PFSK-1 (cell line): ENCODE measurements at regions not wholly inside any gene's neighbourhood (a gene's known extent, or its start where the extent isn't known, plus 50 kb on each side); places are given as distances from the start of the nearest gene placed in this dataset.

Experiments
- POLR2AphosphoS5 ChIP-seq: IDR thresholded peaks from 2 replicates; pipeline ENCODE4 v1.6.1; 2012; ENCODE audit warnings: low read depth, mild to moderate bottlenecking, control low read depth, low read length, moderate library complexity
- TAF1 ChIP-seq: IDR thresholded peaks from 2 replicates; pipeline ENCODE4 v1.6.1; 2012; ENCODE audit warnings: low read length, control low read depth, borderline replicate concordance; ENCODE audit not compliant: insufficient read depth
- TF ChIP-seq, protein P1 (sequence below), 2 experiments: IDR thresholded peaks; 2 replicates each; pipeline versions ENCODE4 v1.6.1 to v1.8.0; 2011 to 2012; ENCODE audit warnings: low read depth in 2 of 2, low read length in 2 of 2, control low read depth in 1 of 2, inconsistent platforms in 1 of 2, mild to moderate bottlenecking in 1 of 2, moderate library complexity in 1 of 2; ENCODE audit not compliant: insufficient read depth in 1 of 2

DNA sequence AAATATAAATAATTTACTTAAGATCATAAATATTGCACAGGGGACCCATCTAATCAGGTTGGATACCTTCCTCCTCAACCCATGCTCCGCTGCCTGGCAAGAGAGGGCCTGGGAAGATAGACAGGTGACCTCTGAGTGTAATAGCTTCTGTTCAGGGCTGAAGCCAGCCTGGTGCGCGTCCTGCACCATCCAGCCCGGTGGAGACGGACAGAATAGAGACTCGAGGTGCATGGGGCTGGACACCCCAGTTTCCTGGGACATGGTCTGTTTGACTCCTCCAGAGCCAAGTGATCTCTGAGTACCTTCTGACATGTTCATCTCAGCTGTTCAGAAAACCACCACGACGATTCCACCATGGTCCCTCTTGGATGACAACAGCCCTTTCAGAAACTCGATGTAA is 209.3 kb upstream of the MYT1L start:
- TF ChIP-seq TAF1 (no peak), POLR2AphosphoS5 (no peak)
- TF ChIP-seq, protein P1, sequence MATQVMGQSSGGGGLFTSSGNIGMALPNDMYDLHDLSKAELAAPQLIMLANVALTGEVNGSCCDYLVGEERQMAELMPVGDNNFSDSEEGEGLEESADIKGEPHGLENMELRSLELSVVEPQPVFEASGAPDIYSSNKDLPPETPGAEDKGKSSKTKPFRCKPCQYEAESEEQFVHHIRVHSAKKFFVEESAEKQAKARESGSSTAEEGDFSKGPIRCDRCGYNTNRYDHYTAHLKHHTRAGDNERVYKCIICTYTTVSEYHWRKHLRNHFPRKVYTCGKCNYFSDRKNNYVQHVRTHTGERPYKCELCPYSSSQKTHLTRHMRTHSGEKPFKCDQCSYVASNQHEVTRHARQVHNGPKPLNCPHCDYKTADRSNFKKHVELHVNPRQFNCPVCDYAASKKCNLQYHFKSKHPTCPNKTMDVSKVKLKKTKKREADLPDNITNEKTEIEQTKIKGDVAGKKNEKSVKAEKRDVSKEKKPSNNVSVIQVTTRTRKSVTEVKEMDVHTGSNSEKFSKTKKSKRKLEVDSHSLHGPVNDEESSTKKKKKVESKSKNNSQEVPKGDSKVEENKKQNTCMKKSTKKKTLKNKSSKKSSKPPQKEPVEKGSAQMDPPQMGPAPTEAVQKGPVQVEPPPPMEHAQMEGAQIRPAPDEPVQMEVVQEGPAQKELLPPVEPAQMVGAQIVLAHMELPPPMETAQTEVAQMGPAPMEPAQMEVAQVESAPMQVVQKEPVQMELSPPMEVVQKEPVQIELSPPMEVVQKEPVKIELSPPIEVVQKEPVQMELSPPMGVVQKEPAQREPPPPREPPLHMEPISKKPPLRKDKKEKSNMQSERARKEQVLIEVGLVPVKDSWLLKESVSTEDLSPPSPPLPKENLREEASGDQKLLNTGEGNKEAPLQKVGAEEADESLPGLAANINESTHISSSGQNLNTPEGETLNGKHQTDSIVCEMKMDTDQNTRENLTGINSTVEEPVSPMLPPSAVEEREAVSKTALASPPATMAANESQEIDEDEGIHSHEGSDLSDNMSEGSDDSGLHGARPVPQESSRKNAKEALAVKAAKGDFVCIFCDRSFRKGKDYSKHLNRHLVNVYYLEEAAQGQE (IDR thresholded peaks at IDR 0.05; ENCODE audit: insufficient read depth in 1 of 2, low read depth in 2 of 2, low read length in 2 of 2): no peak
